ENCODE measurements at regions not wholly inside any gene's neighbourhood (a gene's known extent, or its start where the extent isn't known, plus 50 kb on each side); places are given as distances from the start of the nearest gene placed in this dataset.

- CTCF ChIA-PET = no interaction called here
- Histone ChIP-seq H3K36me3 (replicated peaks in 1 of 2; ENCODE audit: control insufficient read depth in 1 of 2, insufficient read depth in 2 of 2, low read length in 1 of 2) (no peaks in the 10 kb centered on the region), H2AFZ (ENCODE audit: low read depth) (no peak overlapping the region), H3K4me3 (ENCODE audit: low read depth in 2 of 2, low read length in 1 of 2) (no peak overlapping the region), H3K27ac (ENCODE audit: low read depth in 2 of 2, low read length in 1 of 2) (no peak overlapping the region), H3K79me2 (ENCODE audit: insufficient read depth) (no peaks in the 10 kb centered on the region), H3K4me2 (no peak overlapping the region), H3K9ac (no peak overlapping the region), H3F3A (replicated peaks; ENCODE audit: insufficient read depth) (no peaks in the 10 kb centered on the region), H3K4me1 (ENCODE audit: control insufficient read depth in 1 of 2, insufficient read depth in 2 of 2, low read depth in 1 of 2, low read length in 1 of 2) (no peaks in the 10 kb centered on the region), H4K20me1 (ENCODE audit: insufficient read depth) (no peaks in the 10 kb centered on the region), H3K9me2 (no peaks in the 10 kb centered on the region), H3K27me3 (ENCODE audit: insufficient read depth) (no peaks in the 10 kb centered on the region), H3K9me3 (no peaks in the 10 kb centered on the region)
- TF ChIP-seq RAD21 (IDR thresholded peaks at IDR 0.05; ENCODE audit: low read length) (no peak), USF1 (IDR thresholded peaks at IDR 0.05; ENCODE audit: borderline replicate concordance, low read depth) (no peak), FOXJ3 (CRISPR knock-in tag; IDR thresholded peaks at IDR 0.05) (no peak), EP300 (IDR thresholded peaks at IDR 0.05; ENCODE audit: borderline replicate concordance in 1 of 2, low read depth in 1 of 2, low read length in 1 of 2) (no peak), MXI1 (IDR thresholded peaks at IDR 0.05; ENCODE audit: low read depth, low read length) (no peak), FOSL2 (IDR thresholded peaks at IDR 0.05; ENCODE audit: borderline replicate concordance, low read depth) (no peak), TEAD4 (IDR thresholded peaks at IDR 0.05; ENCODE audit: borderline replicate concordance, insufficient read depth) (no peak), RCOR1 (IDR thresholded peaks at IDR 0.05; ENCODE audit: low read length) (no peak), SMC3 (IDR thresholded peaks at IDR 0.05; ENCODE audit: low read depth, low read length) (no peak)
- POLR2A ChIA-PET = no interaction called here
- WGBS (ENCODE audit: low lambda C conversion rate) = 18% methylated on average over 3 of the region's 3 CpGs
- no peak for DNase-seq
These were observed 552.5 kb downstream of the HAO1 start for GRCh38 chr20:7387638-7388193.

- no peaks in the 10 kb centered on the region for H3K79me2 ChIP-seq (ENCODE audit: insufficient read depth)
- H3K27ac ChIP-seq (ENCODE audit: low read depth in 2 of 2, low read length in 1 of 2) = no peak overlapping the region
- H3K9ac ChIP-seq = no peak overlapping the region
- ChIA-PET POLR2A (no interaction called here), CTCF (no interaction called here)
- no peaks in the 10 kb centered on the region for H3K9me2 ChIP-seq
- no peak overlapping the region for H3K4me2 ChIP-seq
- no peaks in the 10 kb centered on the region for H3K4me1 ChIP-seq (ENCODE audit: control insufficient read depth in 1 of 2, insufficient read depth in 2 of 2, low read depth in 1 of 2, low read length in 1 of 2)
- H3K36me3 ChIP-seq (replicated peaks in 1 of 2; ENCODE audit: control insufficient read depth in 1 of 2, insufficient read depth in 2 of 2, low read length in 1 of 2) = no peaks in the 10 kb centered on the region
- H3K4me3 ChIP-seq (ENCODE audit: low read depth in 2 of 2, low read length in 1 of 2) = no peak overlapping the region
- H2AFZ ChIP-seq (ENCODE audit: low read depth) = no peak overlapping the region
- H4K20me1 ChIP-seq (ENCODE audit: insufficient read depth) = no peaks in the 10 kb centered on the region
- H3K27me3 ChIP-seq (ENCODE audit: insufficient read depth) = no peaks in the 10 kb centered on the region
- TF ChIP-seq GATA2 (CRISPR knock-in tag; IDR thresholded peaks at IDR 0.05) (no peak), SMC3 (IDR thresholded peaks at IDR 0.05; ENCODE audit: low read depth, low read length) (no peak), TCF12 (IDR thresholded peaks at IDR 0.05) (no peak), EZH2phosphoT487 (IDR thresholded peaks at IDR 0.05; ENCODE audit: borderline replicate concordance, low read depth) (no peak), MAX (IDR thresholded peaks at IDR 0.05; ENCODE audit: low read depth) (no peak), GABPA (IDR thresholded peaks at IDR 0.05; ENCODE audit: low read depth) (no peak), POLR2AphosphoS5 (IDR thresholded peaks at IDR 0.05; ENCODE audit: low read depth, low read length) (no peak), EP300 (IDR thresholded peaks at IDR 0.05; ENCODE audit: borderline replicate concordance in 1 of 2, low read depth in 1 of 2, low read length in 1 of 2) (no peak), RCOR1 (IDR thresholded peaks at IDR 0.05; ENCODE audit: low read length) (no peak), ELF1 (IDR thresholded peaks at IDR 0.05) (no peak), RFX5 (IDR thresholded peaks at IDR 0.05; ENCODE audit: low read length) (no peak), PBX3 (IDR thresholded peaks at IDR 0.05) (no peak), FOSL2 (IDR thresholded peaks at IDR 0.05; ENCODE audit: borderline replicate concordance, low read depth) (no peak), CHD2 (IDR thresholded peaks at IDR 0.05; ENCODE audit: low read length, partially characterized antibody) (no peak), CTCF (IDR thresholded peaks at IDR 0.05) (no peak), TEAD4 (IDR thresholded peaks at IDR 0.05; ENCODE audit: borderline replicate concordance, insufficient read depth) (no peak), MEF2A (IDR thresholded peaks at IDR 0.05; ENCODE audit: borderline replicate concordance, low read depth) (no peak), RXRA (IDR thresholded peaks at IDR 0.05; ENCODE audit: borderline replicate concordance, low read depth) (no peak)
- no peak for DNase-seq
- H3K9me3 ChIP-seq = no peaks in the 10 kb centered on the region
- H3F3A ChIP-seq (replicated peaks; ENCODE audit: insufficient read depth) = no peaks in the 10 kb centered on the region
These were observed 551.0 kb downstream of the HAO1 start for GRCh38 chr20:7389216-7389615.
